B cell (primary cell): ENCODE measurements at regions not wholly inside any gene's neighbourhood (a gene's known extent, or its start where the extent isn't known, plus 50 kb on each side); places are given as distances from the start of the nearest gene placed in this dataset.

Experiments
- CTCF ChIP-seq: fragments of 200-600 bp; IDR thresholded peaks from one replicate; pipeline ENCODE4 v1.8.0; 2022; ENCODE audit warnings: antibody characterized with exemption, mild to moderate bottlenecking
- EZH2 ChIP-seq: IDR thresholded peaks from 2 replicates; pipeline ENCODE4 v1.6.1; 2012; ENCODE audit warnings: borderline replicate concordance, low read depth, mild to moderate bottlenecking, moderate library complexity, low read length; ENCODE audit not compliant: insufficient read depth, poor library complexity, severe bottlenecking

GRCh38 chr1:163970151-163970550 is 588.8 kb upstream of the PBX1 start:
- TF ChIP-seq CTCF: no peak
- no peak for TF ChIP-seq EZH2
